Fibroblast of gingiva (primary cell): ENCODE measurements at regions not wholly inside any gene's neighbourhood (a gene's known extent, or its start where the extent isn't known, plus 50 kb on each side); places are given as distances from the start of the nearest gene placed in this dataset.

Experiments
- DNase-seq: peaks from one replicate; pipeline ENCODE4 v3.0.0-alpha.2; 2011; ENCODE audit warnings: low read depth

DNA sequence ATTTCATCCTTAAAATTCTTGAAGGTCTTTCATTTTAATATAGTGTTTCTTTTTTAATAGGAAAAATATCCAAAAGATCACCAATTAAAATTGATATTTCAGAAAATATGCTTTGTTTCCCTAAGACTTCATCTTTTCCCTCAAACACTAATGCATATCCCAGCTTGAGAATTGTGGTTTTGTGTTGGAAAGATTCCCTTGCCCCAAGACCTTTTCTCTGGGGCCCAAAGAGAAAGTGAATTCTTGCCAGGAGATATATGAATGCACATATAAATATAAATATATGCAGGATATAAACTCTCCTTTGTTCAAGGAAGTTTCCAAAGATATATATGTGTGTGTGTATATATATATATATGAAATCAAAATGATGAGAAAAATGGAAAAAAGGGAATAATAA, 241.2 kb downstream of the FAM76B start:
- no peak for DNase-seq

DNA sequence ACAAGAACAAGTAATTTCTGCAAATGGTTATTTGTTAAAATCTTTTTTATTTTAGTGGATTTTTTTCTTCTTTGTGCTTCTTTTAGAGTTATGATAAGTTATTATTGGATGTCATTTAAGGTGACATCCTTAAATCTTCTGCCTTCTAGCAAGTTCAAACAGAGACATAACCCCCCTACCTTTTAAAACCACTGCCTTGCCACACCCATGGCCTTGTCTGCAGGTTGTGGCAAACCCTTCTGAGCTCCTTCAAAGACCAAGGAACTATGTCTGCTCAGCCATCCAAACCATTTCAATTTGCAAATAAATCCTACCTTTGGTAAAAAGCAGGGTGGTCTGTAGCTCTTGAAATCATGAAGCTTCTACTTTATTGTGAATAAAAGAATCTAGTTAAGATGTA, 241.6 kb downstream of the FAM76B start:
- DNase-seq: no peak

DNA sequence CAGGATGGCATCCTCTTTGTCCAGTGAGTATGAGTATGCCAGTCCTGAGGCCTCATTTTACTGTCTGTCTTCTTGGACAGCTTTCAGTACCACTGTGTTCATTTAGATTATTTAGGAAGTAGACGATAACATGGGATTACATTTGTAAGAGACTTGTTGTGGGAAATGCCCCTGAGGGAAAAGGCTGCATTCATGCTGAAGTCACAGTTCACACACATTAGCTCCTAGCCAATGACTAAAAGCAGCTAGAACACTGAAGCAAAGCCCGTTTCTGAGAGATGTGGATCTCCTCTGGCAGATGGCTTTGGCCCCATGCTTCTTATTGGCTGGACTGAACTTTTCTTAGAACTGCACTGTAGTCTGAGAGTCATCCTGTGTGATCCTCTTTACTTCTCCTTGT, 242.4 kb downstream of the FAM76B start:
- DNase-seq: no peak

DNA sequence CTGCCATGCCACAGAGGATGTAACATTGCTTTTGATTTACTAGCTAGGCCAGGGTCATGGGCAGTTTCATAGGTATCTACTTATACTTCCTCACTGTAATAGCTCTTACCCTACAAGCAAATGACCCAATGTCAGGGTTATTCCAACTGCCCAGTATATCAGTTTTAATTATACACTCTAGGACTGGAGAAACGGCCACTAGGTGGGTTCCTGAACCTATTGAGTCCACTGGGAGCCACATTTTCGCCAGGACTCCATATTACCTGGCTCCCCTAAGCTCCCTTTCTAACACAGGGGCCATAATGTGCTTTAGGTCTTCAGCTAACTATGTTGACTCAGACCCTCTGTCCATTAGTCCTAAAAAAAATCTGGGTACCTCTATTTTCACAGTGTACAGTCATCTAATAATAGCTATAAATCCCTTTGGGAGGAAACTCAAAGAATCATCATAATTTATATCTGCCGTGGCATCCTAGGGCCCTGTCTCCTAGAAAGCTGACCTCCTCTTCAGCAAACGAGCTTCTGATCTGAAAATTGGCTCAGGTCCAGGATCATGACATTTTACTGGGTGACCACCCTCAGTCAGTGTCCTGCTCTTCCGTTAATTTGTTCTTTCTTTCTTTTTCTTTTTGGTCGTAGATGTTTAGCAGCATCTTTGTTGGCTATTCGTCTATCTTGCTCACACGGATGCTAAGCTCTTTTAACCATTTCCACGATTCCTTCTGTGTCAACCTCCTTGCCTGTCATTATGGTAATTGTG, 244.3 kb downstream of the FAM76B start:
- DNase-seq: no peak

DNA sequence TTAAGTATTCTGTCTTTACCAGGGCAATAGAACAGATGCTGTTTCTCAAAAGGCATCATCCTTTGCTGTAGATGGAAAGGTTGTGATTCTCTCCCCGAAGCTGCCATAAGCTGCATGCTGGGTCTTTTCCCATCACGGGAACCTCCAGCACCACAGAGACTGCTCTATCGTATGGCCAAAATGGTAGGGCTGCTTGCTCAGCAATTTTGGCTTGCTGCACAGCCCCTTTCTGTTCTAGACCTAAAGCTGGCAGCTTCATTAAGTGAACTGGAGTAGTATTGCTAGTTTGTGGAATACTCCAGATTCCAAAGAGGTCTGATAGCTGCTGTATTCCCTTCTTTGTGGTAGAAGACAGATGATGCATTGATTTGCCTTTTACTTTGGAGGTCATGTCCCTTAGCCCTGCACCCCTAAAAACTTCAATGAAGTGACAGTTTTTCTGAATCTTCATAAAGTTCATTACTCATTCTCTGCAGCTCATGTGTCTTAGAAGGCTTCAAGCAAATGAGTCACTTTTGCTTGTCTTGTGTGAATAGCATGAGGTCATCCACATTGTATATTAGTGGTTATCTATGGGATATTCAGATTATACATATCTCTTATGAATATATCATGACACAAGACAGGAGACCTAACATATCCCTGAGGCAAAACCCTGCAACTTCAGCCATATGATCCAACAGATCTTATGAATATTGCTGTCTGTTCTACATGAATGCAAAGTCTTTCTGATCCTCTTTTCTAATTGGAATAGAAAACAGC, 245.3 kb downstream of the FAM76B start:
- no peak for DNase-seq

DNA sequence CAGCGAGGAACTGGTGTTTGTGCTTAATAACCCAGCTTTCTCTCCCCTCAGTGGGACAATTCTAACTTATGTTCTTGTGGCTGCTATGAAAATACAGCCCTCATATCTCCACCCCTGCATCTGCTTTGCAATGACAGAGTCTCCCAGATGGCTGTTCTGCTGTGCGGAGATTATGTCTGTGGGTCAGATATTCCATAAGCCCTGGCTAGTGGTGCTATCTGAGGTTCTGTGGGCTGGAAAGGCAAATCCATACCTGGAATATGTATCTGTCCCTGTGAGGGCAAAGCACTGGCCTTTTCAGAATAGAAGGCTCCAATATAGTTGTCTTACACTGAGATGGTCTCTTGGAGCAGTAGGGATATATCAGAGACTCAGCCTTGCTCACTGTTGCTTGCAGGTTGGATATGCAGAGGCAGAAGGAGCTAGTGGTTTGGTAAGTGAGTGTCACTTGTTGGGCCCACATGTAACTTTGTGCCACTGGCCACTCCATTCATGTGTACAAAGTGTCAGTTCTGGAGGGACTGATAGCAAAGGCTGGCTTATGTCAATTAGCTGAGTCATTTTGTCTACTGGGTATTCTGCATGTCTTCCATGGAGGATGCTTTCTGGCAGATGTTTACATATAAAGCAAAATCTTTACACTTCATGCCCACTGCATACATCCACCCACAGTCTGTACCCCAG, 246.6 kb downstream of the FAM76B start:
- no peak for DNase-seq

DNA sequence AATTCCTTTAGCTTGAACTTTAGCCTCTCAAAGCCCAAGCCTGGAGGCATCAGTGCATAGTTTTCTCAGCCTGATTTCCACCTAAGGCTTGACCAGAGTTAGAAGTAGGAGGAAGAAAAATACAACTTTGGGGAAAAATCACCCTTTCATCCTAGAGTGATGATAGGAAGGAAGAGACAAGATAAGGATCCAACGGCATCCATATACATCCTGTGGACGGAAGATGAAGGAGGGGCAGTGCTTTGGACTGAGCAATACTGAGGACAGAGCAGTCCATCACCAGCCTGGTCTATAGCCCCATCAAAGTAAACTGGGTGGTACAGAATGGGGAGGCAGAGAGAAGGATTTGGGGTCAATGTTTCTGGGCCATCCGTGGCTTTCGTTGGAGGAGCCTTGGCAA, 247.9 kb downstream of the FAM76B start:
- no peak for DNase-seq

DNA sequence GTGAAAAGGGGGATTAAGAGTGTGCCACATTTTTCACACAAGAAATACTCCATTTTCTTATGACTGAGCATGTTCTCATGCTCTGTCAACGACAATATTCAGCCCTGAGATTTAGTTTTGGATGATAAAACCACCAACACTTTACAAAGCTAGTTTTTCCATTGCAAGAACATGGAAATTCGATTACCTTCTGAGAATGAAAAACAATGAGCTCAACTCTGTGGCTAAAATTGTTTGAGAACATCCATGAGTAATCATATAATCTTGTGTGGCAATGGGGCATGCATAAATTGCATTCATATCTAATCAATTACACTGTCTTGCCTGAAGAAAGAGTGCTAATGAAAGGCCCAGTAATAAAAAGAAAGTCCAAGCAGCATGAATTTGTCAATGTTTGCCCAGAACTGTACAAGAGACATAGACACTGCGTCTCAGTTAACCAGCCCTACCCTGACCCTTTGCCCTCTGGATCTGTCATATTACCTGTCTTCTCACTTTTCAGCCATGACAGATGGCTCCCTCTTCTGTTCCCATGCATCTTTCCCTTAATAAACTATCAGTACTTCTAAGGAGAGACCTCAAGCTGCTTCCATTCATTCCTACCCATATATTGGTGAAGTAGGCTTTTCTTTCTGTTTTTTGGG, 253.4 kb downstream of the FAM76B start:
- DNase-seq: peak; percentile 55

DNA sequence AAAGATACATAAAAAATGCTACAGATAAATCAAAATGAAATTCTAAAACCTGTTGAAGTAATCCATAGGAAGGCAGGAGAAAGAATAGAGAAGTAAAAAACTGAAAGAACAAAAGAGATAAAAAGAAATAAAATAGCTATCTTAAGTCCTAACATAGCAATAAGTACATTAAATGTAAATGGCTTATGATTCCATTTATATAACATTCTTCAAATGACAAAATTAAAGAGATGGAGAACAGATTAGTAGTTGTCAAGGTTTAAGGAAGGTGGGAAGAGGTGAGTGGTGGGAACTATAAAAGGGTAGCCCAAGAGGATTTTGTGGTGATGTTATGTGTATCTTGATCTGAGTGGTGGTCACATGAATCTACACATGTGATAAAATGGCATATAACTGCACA, 254.8 kb downstream of the FAM76B start:
- DNase-seq: no peak

DNA sequence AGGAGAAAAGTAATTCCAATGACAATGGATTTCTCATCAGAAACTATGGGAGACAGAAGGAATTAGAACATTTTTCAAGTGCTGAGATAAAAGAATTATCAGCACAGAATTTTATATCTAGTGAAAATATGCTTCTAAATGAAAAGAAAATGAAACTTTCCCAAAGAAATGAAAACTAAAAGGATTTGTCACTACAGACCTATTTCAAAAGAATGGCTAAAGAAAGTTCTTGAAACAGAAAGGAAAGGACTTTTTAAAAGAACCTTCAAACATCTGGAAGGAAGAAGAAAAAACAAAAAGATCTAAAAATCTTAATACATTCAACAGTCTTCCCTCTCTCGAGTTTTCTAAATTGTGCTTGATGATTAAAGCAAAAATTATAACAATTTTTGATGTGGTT, 255.4 kb downstream of the FAM76B start:
- no peak for DNase-seq

DNA sequence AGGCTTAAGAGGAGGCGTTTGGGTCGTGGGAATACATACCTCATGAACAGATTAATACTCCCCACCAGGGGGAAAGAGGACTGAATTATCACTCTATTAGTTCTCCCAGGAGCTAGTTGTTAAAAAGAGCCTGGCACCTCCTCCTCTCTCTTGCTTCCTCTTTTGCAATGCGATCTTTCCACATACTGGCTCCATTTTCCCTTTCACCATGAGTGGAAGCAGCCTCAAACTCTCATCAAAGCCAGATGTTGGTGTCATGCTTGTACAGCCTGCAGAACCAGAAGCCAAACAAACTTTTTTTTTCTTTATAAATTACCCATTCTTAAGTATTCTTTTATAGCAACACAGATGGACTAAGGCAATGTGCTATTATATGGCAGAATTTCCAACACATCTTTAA, 258.5 kb downstream of the FAM76B start:
- peak; percentile 92 for DNase-seq

DNA sequence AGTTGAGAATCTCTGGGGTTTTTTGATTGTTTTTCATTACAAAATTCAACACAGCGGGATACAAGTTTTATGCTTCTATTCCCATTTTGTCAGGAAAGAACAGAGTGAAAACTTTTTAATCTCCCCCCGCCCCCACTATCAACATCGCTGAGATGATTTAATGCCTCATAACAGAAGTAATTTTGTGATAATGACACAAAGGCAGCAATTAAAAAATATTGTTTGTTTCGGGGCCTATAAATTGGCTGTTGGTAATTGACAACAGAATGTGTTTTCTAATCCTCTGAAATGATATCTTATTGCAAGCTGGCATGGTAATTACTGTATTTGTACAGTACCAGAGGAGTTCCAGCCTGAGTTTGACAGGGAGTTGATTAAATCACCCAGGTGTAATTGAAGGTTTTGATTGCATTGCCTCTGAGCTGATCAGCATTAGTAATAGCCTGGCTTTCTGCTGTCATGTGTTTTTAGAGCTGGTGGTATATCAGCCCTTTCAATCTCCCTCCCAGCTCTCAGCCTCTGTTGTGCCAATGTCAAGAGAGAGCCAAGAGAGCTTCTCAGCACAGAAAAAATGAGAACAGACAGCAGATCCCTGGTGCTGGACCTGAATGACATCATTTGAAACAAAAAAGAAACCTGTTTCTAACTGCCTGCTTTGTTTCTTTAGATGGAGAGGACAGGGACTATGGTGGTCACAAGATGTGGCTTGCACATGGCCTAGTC, 265.1 kb downstream of the FAM76B start:
- no peak for DNase-seq

DNA sequence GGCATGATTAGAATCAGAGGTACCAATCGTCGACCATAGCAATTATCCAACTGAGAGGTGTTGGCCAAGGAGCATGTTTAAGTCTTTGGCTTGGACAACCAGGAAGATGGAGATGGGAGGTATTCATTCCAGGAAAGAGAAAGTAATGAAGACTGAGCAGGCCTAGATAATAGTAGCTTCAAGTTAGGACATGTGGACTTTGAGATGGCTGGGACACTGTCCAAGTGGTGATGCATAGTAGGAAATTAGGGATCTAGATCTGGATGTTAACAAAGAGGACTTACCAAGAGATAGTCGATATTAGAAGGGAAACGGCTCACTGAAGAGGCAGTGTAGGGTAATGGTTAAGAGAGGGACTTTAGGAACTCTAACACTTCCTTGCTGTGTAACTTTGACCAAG, 266.7 kb downstream of the FAM76B start:
- no peak for DNase-seq

DNA sequence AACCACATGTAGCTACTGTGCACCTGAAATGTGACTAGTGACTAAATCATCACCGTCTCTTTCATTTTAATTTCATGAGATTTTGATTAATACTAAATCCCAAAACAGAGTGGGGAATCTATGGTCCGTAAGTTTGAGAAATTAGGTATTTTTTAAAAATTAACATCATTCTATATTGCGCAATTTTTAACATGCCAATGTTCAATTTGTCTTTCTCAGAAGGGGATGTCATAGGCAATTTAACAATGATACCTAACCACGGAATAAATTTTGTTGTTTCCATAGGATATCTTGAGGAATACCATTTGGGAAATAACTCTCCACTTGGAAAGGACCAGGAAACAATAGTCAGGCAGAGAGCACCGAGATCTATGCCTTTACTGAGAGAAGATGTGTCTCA, 267.7 kb downstream of the FAM76B start:
- no peak for DNase-seq

DNA sequence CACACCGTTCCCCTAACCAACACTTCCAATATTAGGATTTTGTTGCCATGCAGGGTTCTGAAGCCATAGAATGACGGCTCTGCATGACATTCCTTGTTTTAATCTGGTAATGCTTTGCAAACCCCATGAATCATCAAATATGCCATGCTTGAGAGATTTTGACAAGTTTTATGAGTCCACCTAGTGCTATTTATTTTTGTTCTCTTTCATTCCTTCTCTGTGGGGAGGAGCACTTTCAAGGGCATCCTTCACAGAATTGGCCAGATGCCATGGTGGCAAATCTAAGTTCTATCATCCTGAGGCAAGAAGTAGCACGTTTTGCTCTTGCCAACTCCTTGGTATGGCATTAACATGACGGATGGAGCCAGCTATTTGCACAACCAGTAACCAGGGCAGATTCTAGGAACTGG, 268.4 kb downstream of the FAM76B start:
- peak; percentile 79 for DNase-seq

DNA sequence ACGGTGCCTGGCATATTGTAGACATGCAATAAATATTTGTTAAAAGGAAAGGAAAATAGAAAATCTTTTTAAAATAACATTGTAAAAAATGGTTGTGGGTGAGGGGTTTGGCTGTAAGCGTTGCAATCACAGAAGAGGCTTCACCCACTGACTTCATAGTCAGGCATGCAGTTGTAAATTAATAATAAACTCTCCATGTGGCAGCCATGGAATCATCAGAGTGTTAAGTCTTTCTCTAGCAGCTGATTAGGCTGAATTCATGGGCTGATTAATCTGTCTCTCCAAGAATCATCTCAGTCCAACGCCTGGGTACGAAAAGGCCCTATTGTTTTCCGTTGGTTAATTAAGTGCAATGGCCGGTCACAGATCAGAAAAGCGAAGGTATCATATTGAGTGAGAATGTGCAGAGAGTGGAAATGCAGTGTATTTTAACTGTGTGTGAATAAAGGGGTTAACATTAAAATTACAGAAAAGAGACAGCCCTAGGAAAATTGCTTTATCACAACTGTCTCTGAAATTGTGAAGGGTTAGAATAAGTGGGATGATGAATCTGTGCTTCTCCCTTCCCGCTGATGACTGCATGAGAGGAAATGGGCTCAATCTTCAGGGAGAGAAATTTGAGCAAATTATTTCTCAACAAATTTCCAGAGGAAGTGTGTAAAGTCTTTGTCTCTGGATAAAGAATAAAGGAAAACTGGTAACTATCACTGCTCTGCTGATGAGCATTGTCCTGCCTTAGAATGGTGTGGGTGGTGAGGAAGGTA, 269.0 kb downstream of the FAM76B start:
- no peak for DNase-seq

DNA sequence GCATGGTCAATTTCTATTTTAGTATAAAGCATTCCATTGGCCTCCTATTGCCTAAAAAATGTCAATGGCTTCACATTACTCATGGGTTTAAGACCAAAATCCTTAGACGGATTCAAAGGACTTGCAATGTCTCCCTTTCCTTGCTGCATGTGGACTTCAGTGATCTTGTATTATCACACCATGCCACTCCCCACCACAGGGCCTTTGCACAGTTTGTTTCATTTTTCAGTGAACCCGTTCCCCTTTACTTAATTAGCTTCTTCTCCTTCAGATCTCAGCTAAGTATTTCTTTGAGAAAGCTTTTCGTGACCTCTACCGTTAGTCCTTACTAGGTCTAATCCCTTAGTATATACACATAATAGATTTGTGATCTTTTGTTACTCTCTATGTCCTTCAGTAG, 269.7 kb downstream of the FAM76B start:
- no peak for DNase-seq

DNA sequence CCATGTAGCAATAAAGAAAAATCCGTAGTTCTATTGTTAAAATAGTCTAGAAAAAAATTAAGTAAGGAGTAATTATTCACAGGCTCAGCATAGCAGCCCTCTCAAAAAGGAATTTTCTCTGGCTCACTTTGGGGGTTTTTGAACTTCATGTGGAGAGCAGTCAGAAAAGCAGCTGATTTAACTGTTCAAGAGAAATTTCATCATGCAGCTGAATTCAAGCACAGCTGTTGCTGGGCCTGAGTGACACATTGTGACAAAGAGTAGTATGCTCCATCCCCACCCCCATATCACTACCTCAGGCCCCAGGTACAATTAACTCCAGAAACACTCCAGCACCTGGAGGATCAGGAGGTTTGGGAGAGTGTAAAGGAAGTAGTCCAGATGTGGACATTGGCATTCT, 272.1 kb downstream of the FAM76B start:
- peak; percentile 34 for DNase-seq

DNA sequence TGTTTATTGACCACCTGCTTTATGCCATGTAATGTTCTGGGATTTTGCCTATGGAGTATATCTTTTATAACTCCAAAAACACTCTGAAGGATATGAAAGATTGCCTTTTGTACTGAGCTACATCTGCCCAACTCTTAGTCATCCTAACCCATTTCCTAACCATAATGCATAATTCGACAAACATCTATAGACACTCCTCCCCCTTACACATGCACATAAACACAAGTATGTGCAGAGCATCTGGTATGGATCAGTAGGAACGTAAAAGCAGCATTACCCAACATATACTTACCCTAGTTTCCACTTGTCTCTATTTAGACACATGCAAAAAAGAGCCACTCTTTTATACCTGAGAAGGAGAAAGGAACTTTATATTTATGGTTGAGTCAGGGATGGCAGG, 272.8 kb downstream of the FAM76B start:
- peak; percentile 90 for DNase-seq

DNA sequence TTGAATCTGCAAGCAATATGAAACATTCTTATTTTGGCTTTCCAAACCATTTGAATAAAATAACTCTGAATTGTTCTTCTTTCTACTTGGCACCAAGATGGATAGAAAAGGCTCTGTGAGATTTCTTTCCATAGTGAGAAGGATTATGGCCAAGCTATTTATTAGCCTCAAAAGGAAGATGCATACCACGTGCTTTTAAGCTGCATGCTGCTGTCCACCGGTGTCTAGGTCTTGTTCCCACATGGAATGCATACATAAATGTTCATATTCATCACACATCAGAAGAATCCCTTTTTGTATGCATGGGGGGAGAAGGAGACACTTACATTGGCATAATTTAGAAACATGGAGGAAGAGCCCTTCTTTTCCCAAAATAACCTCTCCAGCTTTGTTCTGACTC, 273.4 kb downstream of the FAM76B start:
- DNase-seq: no peak

DNA sequence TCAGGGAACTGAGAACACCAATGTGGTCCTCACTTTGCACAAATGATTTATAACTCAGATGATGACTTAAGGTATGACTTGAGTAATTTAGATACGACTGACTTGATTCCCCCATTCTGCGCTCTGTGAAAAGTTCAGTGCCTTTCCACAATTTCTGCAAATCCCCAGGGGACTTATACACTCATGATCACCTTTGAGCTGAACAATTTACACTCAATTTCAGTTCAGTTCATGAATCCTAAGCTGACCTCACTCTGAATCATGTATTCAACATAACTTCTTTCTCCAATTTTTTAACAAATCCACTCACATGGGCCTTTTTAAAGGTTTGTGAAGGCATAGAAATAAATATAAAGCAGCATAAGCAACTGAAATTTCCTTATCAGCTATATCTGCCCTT, 274.2 kb downstream of the FAM76B start:
- no peak for DNase-seq
